Skeletal muscle tissue (tissue), 3 donors: ENCODE measurements at regions not wholly inside any gene's neighbourhood (a gene's known extent, or its start where the extent isn't known, plus 50 kb on each side); places are given as distances from the start of the nearest gene placed in this dataset.
"Not testable (repeated sequence)": the region's sequence is repeated elsewhere in the genome, so short reads cannot be mapped to it uniquely, and the experiment has no call there.

Experiments
- H3K27ac ChIP-seq: one replicate; pipeline ENCODE4 v1.7.0; 2013; ENCODE audit warnings: mild to moderate bottlenecking, low read depth, low read length, inconsistent platforms
- H3K27me3 ChIP-seq, 3 donors: one replicate each; pipeline ENCODE4 v1.7.0; 2013; ENCODE audit warnings: low read length in 3 of 3; ENCODE audit not compliant: control insufficient read depth in 3 of 3, insufficient read depth in 3 of 3
- H3K36me3 ChIP-seq, 3 donors: one replicate each; pipeline ENCODE4 v1.7.0; 2013; ENCODE audit warnings: low read length in 3 of 3; ENCODE audit not compliant: control insufficient read depth in 3 of 3, insufficient read depth in 3 of 3
- H3K4me1 ChIP-seq, 3 donors: one replicate each; pipeline ENCODE4 v1.7.0; 2013; ENCODE audit warnings: low read length in 3 of 3, mild to moderate bottlenecking in 3 of 3; ENCODE audit not compliant: control insufficient read depth in 3 of 3, insufficient read depth in 3 of 3
- H3K4me3 ChIP-seq, 3 donors: one replicate each; pipeline ENCODE4 v1.7.0; 2013; ENCODE audit warnings: low read length in 3 of 3
- H3K9ac ChIP-seq, 3 donors: one replicate each; pipeline ENCODE4 v1.7.0; 2013; ENCODE audit warnings: low read length in 3 of 3, mild to moderate bottlenecking in 3 of 3, moderate library complexity in 2 of 3, low read depth in 1 of 3
- H3K9me3 ChIP-seq, 3 donors: one replicate each; pipeline ENCODE4 v1.7.0; 2013; ENCODE audit warnings: low read length in 3 of 3; ENCODE audit not compliant: control insufficient read depth in 3 of 3
- donor health status: Osteomylitis.

DNA sequence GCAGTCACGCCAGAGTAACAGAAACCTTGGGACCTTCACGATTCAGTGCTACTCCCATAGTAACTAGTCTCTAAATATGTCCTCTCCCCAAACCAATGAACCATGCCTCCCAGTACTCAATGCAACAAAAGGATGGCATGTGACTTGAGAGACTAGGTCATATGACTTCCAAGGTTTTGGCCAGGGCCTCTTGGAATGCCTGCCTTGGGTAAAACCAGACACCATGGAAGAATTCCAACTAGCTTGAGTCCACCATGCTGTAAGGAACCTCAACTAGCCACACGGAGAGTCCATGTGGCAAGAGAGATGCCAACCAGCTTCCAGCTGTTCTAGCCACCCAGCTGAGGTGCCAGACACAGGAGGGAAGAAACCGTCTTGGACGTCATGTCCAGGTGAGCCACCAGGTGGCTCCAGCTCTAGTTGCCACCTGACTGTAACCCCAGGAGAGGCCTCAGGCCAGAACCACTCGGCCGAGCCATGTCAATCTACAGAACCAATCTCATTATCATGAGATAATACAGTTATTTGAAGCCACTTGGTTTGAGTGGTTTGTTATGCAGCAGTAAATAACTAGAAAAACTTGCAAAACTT is 115.0 kb downstream of the SYF2 start:
- Histone ChIP-seq H3K27ac (no peak overlapping the region), H3K9ac (no peak overlapping the region), H3K4me1 (no peaks in the 10 kb centered on the region), H3K4me3 (no peak overlapping the region), H3K27me3 (peaks cover 0 to 8% (median 0%) of the 10 kb centered on the region in 3 donors), H3K36me3 (no peaks in the 10 kb centered on the region), H3K9me3 (peaks cover 0 to 5% (median 4%) of the 10 kb centered on the region in 3 donors)

DNA sequence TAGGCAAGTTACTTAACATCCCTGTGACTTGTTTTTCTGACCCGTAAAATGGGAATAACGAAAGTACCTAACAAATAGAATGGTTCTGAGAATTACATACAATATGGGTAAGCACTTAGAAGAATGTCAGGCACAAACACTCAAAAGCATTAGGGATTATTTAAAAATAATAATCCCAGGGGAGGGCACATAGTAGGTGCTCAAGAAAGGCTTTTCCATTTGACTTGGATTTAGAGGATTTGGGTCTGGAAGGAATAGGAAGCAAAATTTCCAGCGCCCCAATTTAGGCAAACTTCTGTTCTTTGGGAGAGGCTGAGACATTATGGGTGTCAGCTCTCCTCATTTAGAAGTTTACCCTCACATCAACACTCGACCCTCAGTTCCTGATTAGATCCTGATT is 115.5 kb downstream of the SYF2 start:
- Histone ChIP-seq H3K4me1 (no peaks in the 10 kb centered on the region), H3K4me3 (no peak overlapping the region), H3K27me3 (peaks cover 0 to 8% (median 2%) of the 10 kb centered on the region in 3 donors), H3K36me3 (no peaks in the 10 kb centered on the region), H3K9me3 (peaks cover 0 to 5% (median 4%) of the 10 kb centered on the region in 3 donors), H3K9ac (no peak overlapping the region), H3K27ac (no peak overlapping the region)

DNA sequence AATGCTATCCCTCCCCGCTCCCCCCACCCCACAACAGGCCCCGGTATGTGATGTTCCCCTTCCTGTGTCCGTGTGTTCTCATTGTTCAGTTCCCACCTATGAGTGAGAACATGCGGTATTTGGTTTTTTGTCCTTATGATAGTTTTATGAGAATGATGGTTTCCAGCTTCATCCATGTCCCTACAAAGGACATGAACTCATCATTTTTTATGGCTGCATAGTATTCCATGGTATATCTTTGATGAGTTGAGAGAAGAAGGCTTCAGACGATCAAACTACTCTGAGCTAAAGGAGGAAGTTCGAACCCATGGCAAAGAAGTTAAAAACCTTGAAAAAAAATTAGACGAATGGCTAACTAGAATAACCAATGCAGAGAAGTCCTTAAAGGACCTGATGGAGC is 116.2 kb downstream of the SYF2 start:
- not testable (repeated sequence) for H3K36me3 ChIP-seq, H3K4me1 ChIP-seq, H3K27ac ChIP-seq, H3K4me3 ChIP-seq, H3K27me3 ChIP-seq, H3K9ac ChIP-seq, H3K9me3 ChIP-seq

- peaks cover 4 to 10% (median 7%) of the 10 kb centered on the region in 3 donors for H3K9me3 ChIP-seq
- H3K4me1 ChIP-seq, result no peaks in the 10 kb centered on the region
- H3K27ac ChIP-seq, result no peak overlapping the region
- no peak overlapping the region for H3K9ac ChIP-seq
- H3K4me3 ChIP-seq, result no peak overlapping the region
- no peaks in the 10 kb centered on the region for H3K36me3 ChIP-seq
- peaks cover 0 to 3% (median 3%) of the 10 kb centered on the region in 3 donors for H3K27me3 ChIP-seq
Observed at GRCh38 chr1:25113731-25114130, 118.6 kb downstream of the SYF2 start.

DNA sequence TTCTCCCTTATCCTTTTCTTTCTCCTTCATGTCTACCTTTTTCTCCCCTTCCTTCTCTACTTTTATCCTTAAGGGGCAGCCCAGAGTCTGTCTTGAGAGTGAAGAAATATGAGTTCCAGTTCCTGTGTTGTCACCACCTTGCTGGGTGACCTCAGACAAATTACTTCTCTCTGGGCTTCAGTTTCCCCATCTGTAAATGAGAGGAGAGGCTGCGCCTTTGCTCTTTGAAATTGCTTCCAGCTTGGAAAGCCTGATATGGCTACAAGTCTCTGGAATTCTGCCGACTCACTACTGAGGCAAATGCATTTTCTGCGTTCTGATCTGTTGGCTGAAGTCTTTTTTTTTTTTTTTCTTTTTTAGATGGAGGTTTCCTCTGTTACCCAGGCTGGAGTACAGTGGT is 119.2 kb downstream of the SYF2 start:
- no peaks in the 10 kb centered on the region for H3K4me1 ChIP-seq
- no peak overlapping the region for H3K9ac ChIP-seq
- no peak overlapping the region for H3K27ac ChIP-seq
- H3K27me3 ChIP-seq, result peaks cover 0 to 3% (median 3%) of the 10 kb centered on the region in 3 donors
- no peak overlapping the region for H3K4me3 ChIP-seq
- no peaks in the 10 kb centered on the region for H3K36me3 ChIP-seq
- peaks cover 4 to 10% (median 7%) of the 10 kb centered on the region in 3 donors for H3K9me3 ChIP-seq

- Histone ChIP-seq H3K9me3 (peaks cover 4 to 10% (median 6%) of the 10 kb centered on the region in 3 donors), H3K4me3 (no peak overlapping the region), H3K27me3 (peaks cover 3% of the 10 kb centered on the region in 3 donors), H3K27ac (no peak overlapping the region), H3K36me3 (no peaks in the 10 kb centered on the region), H3K9ac (no peak overlapping the region), H3K4me1 (no peaks in the 10 kb centered on the region)
Observed at GRCh38 chr1:25112400-25112799, 119.9 kb downstream of the SYF2 start.

DNA sequence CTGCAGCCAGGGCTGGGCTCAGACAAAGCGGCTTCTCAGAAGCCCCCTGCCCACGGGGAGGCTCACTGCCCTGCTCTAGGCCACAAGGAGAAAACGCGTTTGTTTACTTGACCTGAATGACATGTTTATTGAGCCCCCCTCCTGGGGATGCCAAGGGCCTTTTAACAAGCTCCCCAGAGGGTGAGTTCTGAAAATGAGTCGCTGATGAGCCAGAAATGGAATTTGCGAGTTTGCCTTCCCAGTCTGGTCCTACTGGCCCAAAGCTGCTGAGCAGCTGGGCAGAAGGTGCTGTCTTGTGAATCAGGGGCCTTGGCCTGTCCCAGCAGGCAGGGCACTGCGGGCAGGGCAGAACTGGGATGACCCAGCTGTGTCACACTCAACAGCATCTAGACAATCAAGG is 120.6 kb downstream of the SYF2 start:
- Histone ChIP-seq H3K4me3 (no peak overlapping the region), H3K27ac (no peak overlapping the region), H3K9me3 (peaks cover 2 to 6% (median 4%) of the 10 kb centered on the region in 3 donors), H3K36me3 (no peaks in the 10 kb centered on the region), H3K27me3 (peaks cover 1 to 3% (median 3%) of the 10 kb centered on the region in 3 donors), H3K9ac (no peak overlapping the region), H3K4me1 (peaks cover 2 to 6% (median 2%) of the 10 kb centered on the region in 3 donors)

DNA sequence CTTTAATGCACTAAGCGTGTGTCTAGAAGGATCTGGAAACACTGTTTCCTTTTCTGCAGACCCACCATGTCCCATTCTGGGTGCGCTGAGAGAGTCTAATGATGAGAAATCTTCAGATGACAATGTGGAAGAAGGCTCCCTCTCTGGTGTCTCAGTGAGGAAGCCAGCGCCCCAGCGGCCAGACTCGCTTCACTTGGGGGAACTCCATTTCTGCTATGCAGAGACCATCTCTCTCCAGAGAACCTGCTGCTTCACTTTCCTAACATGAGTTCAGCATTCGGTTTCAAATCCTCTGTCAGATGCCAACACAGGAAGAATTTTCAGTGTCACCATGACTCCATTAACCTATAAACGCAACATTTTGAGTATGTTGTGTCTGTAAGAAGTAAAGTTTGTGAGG is 121.8 kb downstream of the SYF2 start:
- H3K9ac ChIP-seq, result no peak overlapping the region
- H3K27ac ChIP-seq, result no peak overlapping the region
- peaks cover 4 to 12% (median 8%) of the 10 kb centered on the region in 3 donors for H3K4me1 ChIP-seq
- H3K36me3 ChIP-seq, result no peaks in the 10 kb centered on the region
- peaks cover 2 to 6% (median 4%) of the 10 kb centered on the region in 3 donors for H3K9me3 ChIP-seq
- H3K27me3 ChIP-seq, result peaks cover 2 to 6% (median 3%) of the 10 kb centered on the region in 3 donors
- H3K4me3 ChIP-seq, result no peak overlapping the region

GRCh38 chr1:25110036-25110435 is 122.3 kb downstream of the SYF2 start:
- Histone ChIP-seq H3K9ac (no peak overlapping the region), H3K27ac (no peak overlapping the region), H3K27me3 (peaks cover 2 to 6% (median 3%) of the 10 kb centered on the region in 3 donors), H3K4me1 (peaks cover 4 to 13% (median 8%) of the 10 kb centered on the region in 3 donors), H3K9me3 (peaks cover 2 to 6% (median 4%) of the 10 kb centered on the region in 3 donors), H3K36me3 (no peaks in the 10 kb centered on the region), H3K4me3 (no peak overlapping the region)

GRCh38 chr1:25109531-25109951 is 122.8 kb downstream of the SYF2 start:
- H3K27me3 ChIP-seq, result peaks cover 2 to 6% (median 3%) of the 10 kb centered on the region in 3 donors
- H3K4me3 ChIP-seq, result no peak overlapping the region
- H3K9me3 ChIP-seq, result peaks cover 2 to 6% (median 4%) of the 10 kb centered on the region in 3 donors
- H3K27ac ChIP-seq, result no peak overlapping the region
- H3K9ac ChIP-seq, result no peak overlapping the region
- H3K36me3 ChIP-seq, result no peaks in the 10 kb centered on the region
- peaks cover 4 to 15% (median 8%) of the 10 kb centered on the region in 3 donors for H3K4me1 ChIP-seq
